HepG2 (cell line): ENCODE measurements at regions not wholly inside any gene's neighbourhood (a gene's known extent, or its start where the extent isn't known, plus 50 kb on each side); places are given as distances from the start of the nearest gene placed in this dataset.

Experiments used
- ATF4 ChIP-seq, 2 experiments: fragments of 450-650 bp in 1 of 2; sonication (generic) in 1 of 2; formaldehyde crosslinking; IDR thresholded peaks; 2 replicates each; pipeline versions ENCODE4 v1.5.0 to v1.8.0; 2020 to 2022; ENCODE audit warnings: mild to moderate bottlenecking in 1 of 2, missing genetic modification reagents in 1 of 2
- CTCF ChIP-seq: sonication (generic); formaldehyde crosslinking; IDR thresholded peaks from 2 replicates; pipeline ENCODE4 v1.5.0; 2020; ENCODE audit warnings: mild to moderate bottlenecking, missing genetic modification reagents, moderate library complexity
- FOSL2 ChIP-seq: sonication (generic); formaldehyde crosslinking; IDR thresholded peaks from 2 replicates; pipeline ENCODE4 v1.4.0; 2020; ENCODE audit warnings: missing genetic modification reagents
- GLMP ChIP-seq: sonication (generic); formaldehyde crosslinking; IDR thresholded peaks from 2 replicates; pipeline ENCODE4 v1.9.0; 2021; ENCODE audit warnings: missing genetic modification reagents, mild to moderate bottlenecking, borderline replicate concordance
- PLRG1 ChIP-seq: fragments of 450-650 bp; conservative IDR thresholded peaks from 2 replicates; pipeline ENCODE4 v1.6.1; 2016
- SRSF9 ChIP-seq: fragments of 200-400 bp; formaldehyde crosslinking; IDR thresholded peaks from 2 replicates; pipeline ENCODE4 v1.6.1; 2018; ENCODE audit warnings: borderline replicate concordance, mild to moderate bottlenecking, low read depth, low read length; ENCODE audit not compliant: insufficient read depth, poor library complexity, severe bottlenecking
- TFE3 ChIP-seq: IDR thresholded peaks from 2 replicates; pipeline ENCODE4 v1.6.1; 2016
- UBTF ChIP-seq: sonication (generic); formaldehyde crosslinking; IDR thresholded peaks from 2 replicates; pipeline ENCODE4 v1.4.0; 2020; ENCODE audit warnings: mild to moderate bottlenecking, missing genetic modification reagents
- ZBTB40 ChIP-seq, 2 experiments: fragments of 450-650 bp in 1 of 2; sonication (generic) in 1 of 2; formaldehyde crosslinking in 1 of 2; IDR thresholded peaks; 2 replicates each; pipeline versions ENCODE4 v1.6.1 to v1.8.0; 2016 to 2022; ENCODE audit warnings: antibody characterized with exemption in 1 of 2, mild to moderate bottlenecking in 1 of 2, missing genetic modification reagents in 1 of 2
- ZNF234 ChIP-seq: sonication (generic); formaldehyde crosslinking; conservative IDR thresholded peaks from 2 replicates; pipeline ENCODE4 v1.5.1; 2020; ENCODE audit warnings: mild to moderate bottlenecking, missing genetic modification reagents
- ZNF766 ChIP-seq: sonication (generic); formaldehyde crosslinking; IDR thresholded peaks from 2 replicates; pipeline ENCODE4 v1.5.0; 2020; ENCODE audit warnings: missing genetic modification reagents, borderline replicate concordance

- TF ChIP-seq ZBTB40 (IDR thresholded peaks at IDR 0.05): no peak
- TF ChIP-seq ZBTB40 (CRISPR knock-in tag; IDR thresholded peaks at IDR 0.05): no peak
- TF ChIP-seq CTCF: no peak
- TF ChIP-seq PLRG1: no peak
- TF ChIP-seq ATF4 (CRISPR knock-in tag; IDR thresholded peaks at IDR 0.05): no peak
- TF ChIP-seq UBTF: no peak
- no peak for TF ChIP-seq TFE3 (CRISPR knock-in tag)
- TF ChIP-seq ZNF766: no peak
- TF ChIP-seq SRSF9: no peak
- no peak for TF ChIP-seq FOSL2 (CRISPR knock-in tag)
- no peak for TF ChIP-seq ZNF234 (CRISPR knock-in tag)
- no peak for TF ChIP-seq GLMP (CRISPR knock-in tag)
Observed at GRCh38 chr3:163838769-163839168, 1239.5 kb downstream of the SI start (continued).
